K562 (cell line): ENCODE measurements at regions not wholly inside any gene's neighbourhood (a gene's known extent, or its start where the extent isn't known, plus 50 kb on each side); places are given as distances from the start of the nearest gene placed in this dataset.

ENCODE experiments used
- BCL6 ChIP-seq: fragments of 250-450 bp; sonication (Bioruptor Pico); IDR thresholded peaks from 2 replicates; pipeline ENCODE4 v1.4.0; 2020
- CEBPB ChIP-seq: fragments of 450-650 bp; IDR thresholded peaks from 2 replicates; pipeline ENCODE4 v1.6.1; 2016; ENCODE audit warnings: missing genetic modification characterization, missing compliant biosample characterization
- ERF ChIP-seq: fragments of 450-650 bp; formaldehyde crosslinking; IDR thresholded peaks from 2 replicates; pipeline ENCODE4 v1.4.0; 2020; ENCODE audit warnings: mild to moderate bottlenecking, mixed read lengths
- HDAC8 ChIP-seq: fragments of 450-650 bp; IDR thresholded peaks from 2 replicates; pipeline ENCODE4 v1.6.1; 2016; ENCODE audit warnings: mild to moderate bottlenecking, missing genetic modification characterization, moderate library complexity, missing compliant biosample characterization
- PML ChIP-seq: IDR thresholded peaks from 2 replicates; pipeline ENCODE4 v1.6.1; 2012; ENCODE audit warnings: low read length, inconsistent platforms
- PTRF ChIP-seq: fragments of 450-650 bp; IDR thresholded peaks from 2 replicates; pipeline ENCODE4 v1.6.1; 2016; ENCODE audit warnings: mild to moderate bottlenecking, missing genetic modification characterization, missing compliant biosample characterization
- SUPT5H ChIP-seq: fragments of 450-650 bp; IDR thresholded peaks from 2 replicates; pipeline ENCODE4 v1.6.1; 2016
- ZC3H8 ChIP-seq: fragments of 450-650 bp; IDR thresholded peaks from 2 replicates; pipeline ENCODE4 v1.6.1; 2017
- ZKSCAN8 ChIP-seq: fragments of 200-800 bp; sonication (Bioruptor generic); IDR thresholded peaks from 2 replicates; pipeline ENCODE4 v1.6.1; 2016; ENCODE audit warnings: missing genetic modification characterization, missing compliant biosample characterization
- ZNF165 ChIP-seq: fragments of 250-450 bp; sonication (Bioruptor Pico); IDR thresholded peaks from 2 replicates; pipeline ENCODE4 v1.4.0; 2020; ENCODE audit warnings: borderline replicate concordance
- ZNF311 ChIP-seq: fragments of 250-450 bp; sonication (Bioruptor Pico); IDR thresholded peaks from 2 replicates; pipeline ENCODE4 v1.4.0; 2020; ENCODE audit warnings: mild to moderate bottlenecking, moderate library complexity
- ZNF408 ChIP-seq: fragments of 250-450 bp; sonication (Bioruptor Pico); IDR thresholded peaks from 2 replicates; pipeline ENCODE4 v1.4.0; 2020; ENCODE audit warnings: low read depth, mild to moderate bottlenecking, moderate library complexity
- TF ChIP-seq, protein P1 (sequence below), 2 experiments: fragments of 450-650 bp; formaldehyde crosslinking in 1 of 2; IDR thresholded peaks; 2 replicates each; pipeline versions ENCODE4 v1.4.0 to v1.6.1; 2014 to 2020; ENCODE audit warnings: mild to moderate bottlenecking in 2 of 2, borderline replicate concordance in 1 of 2, low read depth in 1 of 2
- TF ChIP-seq, protein P2 (sequence below): sonication (generic); formaldehyde crosslinking; IDR thresholded peaks from 2 replicates; pipeline ENCODE4 v1.4.0; 2020; ENCODE audit warnings: mild to moderate bottlenecking, missing genetic modification reagents
- TF ChIP-seq, protein P3 (sequence below): fragments of 450-650 bp; IDR thresholded peaks from 2 replicates; pipeline ENCODE4 v1.6.1; 2016; ENCODE audit warnings: mild to moderate bottlenecking

DNA sequence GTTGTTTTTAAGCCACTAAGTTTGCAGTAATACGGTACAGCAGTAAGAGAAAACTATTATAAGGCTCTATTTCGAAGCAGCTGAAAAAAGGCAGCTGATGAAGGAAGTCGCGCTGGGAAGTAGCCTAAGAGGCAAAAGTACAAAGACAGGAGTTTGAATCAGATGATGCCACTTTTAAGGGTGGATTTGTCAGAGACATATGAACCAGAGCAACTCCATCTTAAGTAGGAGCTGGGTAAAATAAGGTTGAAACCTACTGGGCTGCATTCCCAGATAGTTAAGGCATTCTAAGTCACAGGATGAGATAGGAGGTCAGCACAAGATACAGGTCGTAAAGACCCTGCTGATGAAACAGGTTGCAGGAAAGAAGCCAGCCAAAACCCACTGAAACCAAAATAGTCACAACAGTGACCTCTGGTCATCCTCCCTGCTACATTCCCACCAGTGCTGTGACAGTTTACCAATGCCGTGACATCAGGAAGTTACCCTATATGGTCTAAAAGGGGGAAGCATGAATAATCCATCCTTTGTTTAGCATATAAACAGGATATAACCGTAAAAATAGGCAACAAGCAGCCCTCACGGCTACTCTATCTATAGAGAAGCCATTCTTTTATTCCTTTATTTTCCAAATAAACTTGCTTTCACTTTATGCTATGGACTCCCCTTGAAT is 91.8 kb upstream of the PRSS3 start (continued):
- TF ChIP-seq, protein P1, sequence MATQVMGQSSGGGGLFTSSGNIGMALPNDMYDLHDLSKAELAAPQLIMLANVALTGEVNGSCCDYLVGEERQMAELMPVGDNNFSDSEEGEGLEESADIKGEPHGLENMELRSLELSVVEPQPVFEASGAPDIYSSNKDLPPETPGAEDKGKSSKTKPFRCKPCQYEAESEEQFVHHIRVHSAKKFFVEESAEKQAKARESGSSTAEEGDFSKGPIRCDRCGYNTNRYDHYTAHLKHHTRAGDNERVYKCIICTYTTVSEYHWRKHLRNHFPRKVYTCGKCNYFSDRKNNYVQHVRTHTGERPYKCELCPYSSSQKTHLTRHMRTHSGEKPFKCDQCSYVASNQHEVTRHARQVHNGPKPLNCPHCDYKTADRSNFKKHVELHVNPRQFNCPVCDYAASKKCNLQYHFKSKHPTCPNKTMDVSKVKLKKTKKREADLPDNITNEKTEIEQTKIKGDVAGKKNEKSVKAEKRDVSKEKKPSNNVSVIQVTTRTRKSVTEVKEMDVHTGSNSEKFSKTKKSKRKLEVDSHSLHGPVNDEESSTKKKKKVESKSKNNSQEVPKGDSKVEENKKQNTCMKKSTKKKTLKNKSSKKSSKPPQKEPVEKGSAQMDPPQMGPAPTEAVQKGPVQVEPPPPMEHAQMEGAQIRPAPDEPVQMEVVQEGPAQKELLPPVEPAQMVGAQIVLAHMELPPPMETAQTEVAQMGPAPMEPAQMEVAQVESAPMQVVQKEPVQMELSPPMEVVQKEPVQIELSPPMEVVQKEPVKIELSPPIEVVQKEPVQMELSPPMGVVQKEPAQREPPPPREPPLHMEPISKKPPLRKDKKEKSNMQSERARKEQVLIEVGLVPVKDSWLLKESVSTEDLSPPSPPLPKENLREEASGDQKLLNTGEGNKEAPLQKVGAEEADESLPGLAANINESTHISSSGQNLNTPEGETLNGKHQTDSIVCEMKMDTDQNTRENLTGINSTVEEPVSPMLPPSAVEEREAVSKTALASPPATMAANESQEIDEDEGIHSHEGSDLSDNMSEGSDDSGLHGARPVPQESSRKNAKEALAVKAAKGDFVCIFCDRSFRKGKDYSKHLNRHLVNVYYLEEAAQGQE (IDR thresholded peaks at IDR 0.05; ENCODE audit: borderline replicate concordance): no peak
- TF ChIP-seq, protein P1 (CRISPR knock-in tag; IDR thresholded peaks at IDR 0.05; ENCODE audit: low read depth): no peak
- no peak for TF ChIP-seq CEBPB (tag)
- no peak for TF ChIP-seq ZC3H8
- TF ChIP-seq PML: no peak
- TF ChIP-seq, protein P2, sequence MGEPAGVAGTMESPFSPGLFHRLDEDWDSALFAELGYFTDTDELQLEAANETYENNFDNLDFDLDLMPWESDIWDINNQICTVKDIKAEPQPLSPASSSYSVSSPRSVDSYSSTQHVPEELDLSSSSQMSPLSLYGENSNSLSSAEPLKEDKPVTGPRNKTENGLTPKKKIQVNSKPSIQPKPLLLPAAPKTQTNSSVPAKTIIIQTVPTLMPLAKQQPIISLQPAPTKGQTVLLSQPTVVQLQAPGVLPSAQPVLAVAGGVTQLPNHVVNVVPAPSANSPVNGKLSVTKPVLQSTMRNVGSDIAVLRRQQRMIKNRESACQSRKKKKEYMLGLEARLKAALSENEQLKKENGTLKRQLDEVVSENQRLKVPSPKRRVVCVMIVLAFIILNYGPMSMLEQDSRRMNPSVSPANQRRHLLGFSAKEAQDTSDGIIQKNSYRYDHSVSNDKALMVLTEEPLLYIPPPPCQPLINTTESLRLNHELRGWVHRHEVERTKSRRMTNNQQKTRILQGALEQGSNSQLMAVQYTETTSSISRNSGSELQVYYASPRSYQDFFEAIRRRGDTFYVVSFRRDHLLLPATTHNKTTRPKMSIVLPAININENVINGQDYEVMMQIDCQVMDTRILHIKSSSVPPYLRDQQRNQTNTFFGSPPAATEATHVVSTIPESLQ: no peak
- TF ChIP-seq ZNF165 (CRISPR knock-in tag): no peak
- TF ChIP-seq ZNF311 (CRISPR knock-in tag): peak; percentile 87
- peak; percentile 82; the same call in 1 of the 2 replicates for TF ChIP-seq BCL6 (CRISPR knock-in tag)
- TF ChIP-seq SUPT5H: no peak
- TF ChIP-seq, protein P3, sequence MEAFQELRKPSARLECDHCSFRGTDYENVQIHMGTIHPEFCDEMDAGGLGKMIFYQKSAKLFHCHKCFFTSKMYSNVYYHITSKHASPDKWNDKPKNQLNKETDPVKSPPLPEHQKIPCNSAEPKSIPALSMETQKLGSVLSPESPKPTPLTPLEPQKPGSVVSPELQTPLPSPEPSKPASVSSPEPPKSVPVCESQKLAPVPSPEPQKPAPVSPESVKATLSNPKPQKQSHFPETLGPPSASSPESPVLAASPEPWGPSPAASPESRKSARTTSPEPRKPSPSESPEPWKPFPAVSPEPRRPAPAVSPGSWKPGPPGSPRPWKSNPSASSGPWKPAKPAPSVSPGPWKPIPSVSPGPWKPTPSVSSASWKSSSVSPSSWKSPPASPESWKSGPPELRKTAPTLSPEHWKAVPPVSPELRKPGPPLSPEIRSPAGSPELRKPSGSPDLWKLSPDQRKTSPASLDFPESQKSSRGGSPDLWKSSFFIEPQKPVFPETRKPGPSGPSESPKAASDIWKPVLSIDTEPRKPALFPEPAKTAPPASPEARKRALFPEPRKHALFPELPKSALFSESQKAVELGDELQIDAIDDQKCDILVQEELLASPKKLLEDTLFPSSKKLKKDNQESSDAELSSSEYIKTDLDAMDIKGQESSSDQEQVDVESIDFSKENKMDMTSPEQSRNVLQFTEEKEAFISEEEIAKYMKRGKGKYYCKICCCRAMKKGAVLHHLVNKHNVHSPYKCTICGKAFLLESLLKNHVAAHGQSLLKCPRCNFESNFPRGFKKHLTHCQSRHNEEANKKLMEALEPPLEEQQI: no peak
- no peak for TF ChIP-seq PTRF
- peak; percentile 67; the same call in 1 of the 2 replicates for TF ChIP-seq ZKSCAN8 (CRISPR knock-in tag)
- TF ChIP-seq ERF (CRISPR knock-in tag): 0 out of 2 replicates have a peak, but pooled peaks have one; percentile 65
- TF ChIP-seq HDAC8 (tag): no peak
- no peak for TF ChIP-seq ZNF408
